ENCODE measurements at regions not wholly inside any gene's neighbourhood (a gene's known extent, or its start where the extent isn't known, plus 50 kb on each side); places are given as distances from the start of the nearest gene placed in this dataset.
"Not testable (repeated sequence)": the region's sequence is repeated elsewhere in the genome, so short reads cannot be mapped to it uniquely, and the experiment has no call there.

DNA sequence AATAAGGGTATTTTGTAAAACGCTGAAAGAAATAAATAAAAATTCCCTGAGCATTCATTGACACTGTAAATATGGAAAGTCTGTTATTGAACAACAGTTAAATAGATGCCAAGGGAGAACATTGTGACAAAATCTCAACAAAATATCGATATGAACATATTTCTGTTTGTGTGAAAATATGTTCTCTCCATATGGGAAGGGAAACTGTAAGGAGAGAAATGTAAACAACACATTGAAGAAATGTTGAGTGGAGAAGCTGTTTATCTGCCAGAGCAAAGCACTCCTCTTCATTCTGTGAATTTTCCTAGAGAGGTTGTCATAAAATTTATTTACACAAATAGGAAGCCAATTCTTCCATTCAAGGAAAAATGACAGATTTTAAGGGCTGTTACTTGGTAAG, 57.1 kb upstream of the EOMES start:
- no peak for DNase-seq (ENCODE audit: low read depth in 2 of 2)

- no peak for DNase-seq (ENCODE audit: low read depth in 2 of 2)
These were observed 67.3 kb upstream of the EOMES start for GRCh38 chr3:27789420-27789819.

GRCh38 chr3:27791956-27792355, 69.8 kb upstream of the EOMES start:
- DNase-seq (ENCODE audit: low read depth in 2 of 2), result no peak

DNA sequence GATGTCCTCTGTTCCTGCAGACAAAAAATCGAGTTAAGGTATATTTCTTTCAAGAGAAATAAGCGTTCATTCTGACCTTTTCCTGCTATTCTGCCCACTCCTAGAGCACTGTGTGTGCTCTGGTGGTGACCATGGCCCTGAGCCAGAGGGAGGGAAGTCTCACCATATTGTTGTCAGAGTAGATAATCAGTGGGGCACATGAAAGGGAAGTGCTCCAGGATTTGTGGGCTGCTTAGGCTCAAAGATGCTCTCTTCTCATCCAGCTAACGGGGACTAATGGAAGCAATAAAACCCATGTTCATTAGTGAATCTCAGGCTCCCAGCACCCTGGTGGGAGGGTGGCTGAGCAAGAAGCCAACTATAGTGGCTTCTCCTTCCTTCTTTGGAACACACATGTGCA, 70.7 kb upstream of the EOMES start:
- no peak for DNase-seq (ENCODE audit: low read depth in 2 of 2)

DNA sequence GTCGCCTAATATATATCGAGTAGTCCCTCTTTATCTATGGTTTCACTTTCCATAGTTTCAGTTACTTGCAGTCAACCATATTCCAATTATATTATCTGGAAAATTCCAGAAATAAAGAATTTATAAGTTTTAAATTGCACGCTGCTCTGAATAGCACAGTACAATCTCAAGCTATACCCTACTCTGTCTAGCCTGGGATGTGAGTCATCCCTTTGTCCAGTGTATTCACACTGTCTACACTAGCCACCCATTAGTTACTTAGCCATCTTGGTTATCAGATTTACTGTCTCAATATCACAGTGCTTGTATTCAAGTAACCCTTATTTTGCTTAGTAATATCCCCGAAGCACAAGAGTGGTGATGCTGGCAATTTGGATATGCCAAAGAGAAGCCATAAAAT, 72.1 kb upstream of the EOMES start:
- no peak for DNase-seq (ENCODE audit: low read depth in 2 of 2)

DNA sequence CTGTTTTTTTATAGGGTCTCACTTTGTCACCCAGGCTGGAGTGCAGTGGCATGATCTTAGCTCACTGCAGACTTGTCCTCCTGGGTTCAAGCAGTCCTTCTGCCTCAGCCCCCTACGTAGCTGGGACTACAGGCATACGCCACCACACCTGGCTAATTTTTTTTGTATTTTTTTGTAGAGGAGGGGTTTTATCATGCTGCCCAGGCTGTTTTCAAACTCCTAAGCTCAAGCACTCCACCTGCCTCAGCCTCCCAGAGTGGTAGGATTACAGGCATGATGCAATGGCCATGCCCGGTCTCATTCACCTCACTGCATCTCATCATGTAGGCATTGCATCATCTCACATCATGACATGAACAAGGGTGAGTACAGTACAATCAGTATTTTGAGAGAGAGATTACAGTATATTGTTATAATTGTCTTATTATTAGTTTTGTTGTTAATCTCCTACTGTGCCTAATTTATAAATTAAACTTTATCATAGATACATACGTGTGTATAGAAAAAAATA, 74.3 kb upstream of the EOMES start:
- no peak for DNase-seq (ENCODE audit: low read depth in 2 of 2)

GRCh38 chr3:27797773-27798172, 75.7 kb upstream of the EOMES start:
- no peak for DNase-seq (ENCODE audit: low read depth in 2 of 2)

DNA sequence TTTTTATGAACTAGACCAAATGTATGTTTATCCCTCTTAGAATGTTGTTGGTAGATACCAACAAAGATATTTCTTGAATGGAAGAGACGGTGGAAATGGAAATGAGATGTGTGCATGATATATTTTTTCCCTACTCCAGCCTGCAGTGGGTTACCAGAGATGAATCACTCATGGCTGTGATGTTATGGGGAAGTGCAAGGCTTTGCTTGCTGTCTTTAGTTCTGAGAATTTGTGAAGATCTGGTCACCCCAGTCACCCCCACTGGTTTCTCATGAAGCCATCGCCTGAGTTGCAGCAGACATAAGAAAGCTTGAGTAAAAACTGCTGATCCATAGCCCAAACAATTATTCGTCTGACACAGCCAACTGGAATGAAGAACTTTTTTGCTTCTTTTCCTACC, 78.1 kb upstream of the EOMES start:
- DNase-seq (ENCODE audit: low read depth in 2 of 2), result no peak

DNA sequence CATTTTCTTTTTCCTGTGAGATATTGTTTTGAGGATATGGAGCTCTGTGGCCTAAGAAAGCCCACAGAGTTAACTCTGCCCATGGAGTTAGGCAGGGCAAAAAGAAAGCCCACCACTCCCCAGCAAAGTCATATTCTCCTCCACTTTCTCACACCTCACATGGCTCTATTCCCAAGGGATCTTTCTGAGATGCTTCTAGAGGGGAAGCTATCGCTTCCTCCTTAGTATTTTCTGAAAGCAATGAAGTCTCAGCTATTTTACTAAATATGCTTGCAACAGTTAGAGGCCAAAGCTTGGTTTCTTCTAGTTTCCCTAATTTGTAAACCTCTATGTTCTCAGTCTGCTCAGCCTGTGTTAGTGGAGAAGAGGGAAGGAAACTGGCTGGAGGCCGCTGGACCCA, 80.3 kb upstream of the EOMES start:
- DNase-seq (ENCODE audit: low read depth in 2 of 2), result no peak

DNA sequence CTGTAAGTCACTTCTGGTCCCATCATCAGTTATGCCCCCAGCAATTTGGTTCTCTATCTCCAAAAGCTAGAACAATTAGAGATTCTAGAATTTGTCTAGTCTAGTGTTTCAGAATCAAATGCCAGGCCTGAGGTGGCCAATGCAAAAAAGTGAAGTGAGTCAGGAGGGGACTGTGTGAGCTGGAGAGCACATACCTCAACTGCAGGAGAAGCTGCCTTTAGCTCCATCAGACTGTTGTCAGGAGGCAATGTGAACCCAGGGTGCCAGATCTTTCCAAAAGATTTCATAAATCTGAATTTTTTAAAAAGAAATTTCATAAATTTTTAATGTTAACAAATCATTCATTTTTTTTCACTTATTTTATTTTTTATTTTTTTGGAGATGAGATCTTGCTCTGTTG, 80.7 kb upstream of the EOMES start:
- no peak for DNase-seq (ENCODE audit: low read depth in 2 of 2)

DNA sequence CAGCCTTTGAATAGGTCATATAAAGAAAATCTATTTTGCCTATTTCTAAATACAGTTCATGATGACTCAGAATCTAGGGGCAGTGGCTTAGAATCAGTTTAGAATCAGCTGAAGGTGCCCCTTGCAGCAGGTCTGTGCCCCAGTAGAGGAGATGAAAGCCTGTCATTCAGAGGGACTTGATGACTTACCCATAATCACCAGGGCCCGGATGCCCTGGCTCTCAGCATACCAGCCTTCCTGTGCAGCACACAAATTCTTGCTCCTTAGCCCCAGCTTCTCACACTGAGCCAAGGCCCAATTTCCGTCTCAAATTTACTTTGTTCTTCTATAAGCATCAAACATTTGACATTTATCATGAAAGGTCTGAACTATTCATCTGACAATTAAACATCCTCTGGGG, 83.2 kb upstream of the EOMES start:
- no peak for DNase-seq (ENCODE audit: low read depth in 2 of 2)

- no peak for DNase-seq (ENCODE audit: low read depth in 2 of 2)
These were observed 91.1 kb upstream of the EOMES start for GRCh38 chr3:27813255-27813654.

GRCh38 chr3:27821609-27822008, 99.5 kb upstream of the EOMES start:
- DNase-seq (ENCODE audit: low read depth in 2 of 2), result not testable (repeated sequence)

- DNase-seq (ENCODE audit: low read depth in 2 of 2), result no peak
These were observed 102.4 kb upstream of the EOMES start for GRCh38 chr3:27824312-27825200.

GRCh38 chr3:27826448-27826847, 104.3 kb upstream of the EOMES start:
- no peak for DNase-seq (ENCODE audit: low read depth in 2 of 2)

DNA sequence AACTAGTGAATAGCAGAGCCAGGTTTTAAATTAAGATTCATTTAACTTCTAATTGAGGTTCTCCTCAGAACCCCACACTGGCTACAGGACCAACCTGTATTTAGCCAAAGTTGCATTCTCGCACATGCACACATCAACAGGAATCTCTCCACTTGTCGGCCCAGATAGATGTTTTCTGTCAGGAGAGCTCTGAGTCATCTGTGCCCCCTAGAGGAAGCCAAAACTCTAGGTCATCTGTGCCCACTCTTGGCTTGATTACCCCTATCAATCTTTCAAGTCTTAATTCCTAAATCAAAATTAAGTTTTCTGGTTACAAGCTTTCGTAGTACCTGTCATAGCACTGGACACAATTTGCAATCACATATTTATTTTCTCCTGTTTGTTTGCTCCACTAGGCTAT, 104.9 kb upstream of the EOMES start:
- DNase-seq (ENCODE audit: low read depth in 2 of 2), result no peak

DNA sequence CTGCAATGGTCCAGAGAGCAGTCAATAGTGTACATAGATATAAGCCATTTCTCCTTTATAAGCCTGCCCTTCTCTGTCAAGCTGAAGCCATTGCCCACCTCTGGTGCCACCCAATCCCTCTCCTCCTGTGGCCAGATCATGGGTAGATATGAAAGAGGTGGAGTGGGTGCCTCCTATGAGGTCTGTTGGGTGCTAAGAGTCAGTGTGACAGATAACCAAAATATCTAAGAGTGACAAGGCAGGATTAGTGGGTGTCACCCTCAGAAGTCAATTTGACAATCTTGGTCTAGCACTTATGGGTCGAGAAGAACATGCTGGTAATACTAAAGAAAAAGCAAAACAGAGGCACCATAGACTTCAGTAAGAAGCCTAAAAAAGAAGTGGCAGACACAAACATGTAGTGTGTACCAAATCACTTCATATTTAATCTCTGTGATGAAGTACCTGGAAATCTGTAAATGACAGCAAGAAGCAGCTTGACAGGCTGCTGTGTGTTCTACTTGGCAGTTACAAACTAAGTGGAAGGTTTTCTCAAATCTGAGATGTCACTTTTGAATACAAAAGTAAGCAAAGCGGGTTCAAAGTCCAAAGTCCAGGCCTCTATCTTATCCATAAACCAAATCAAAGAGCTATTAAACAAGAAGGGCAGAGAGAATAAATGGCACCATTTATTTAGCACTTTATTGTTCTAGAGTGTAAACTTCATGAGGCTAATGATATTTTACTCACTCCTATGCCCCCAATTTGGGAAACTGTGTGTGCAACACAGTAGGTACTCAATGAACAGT, 118.9 kb upstream of the EOMES start:
- no peak for DNase-seq (ENCODE audit: low read depth in 2 of 2)

GRCh38 chr3:27844052-27844675, 122.0 kb upstream of the EOMES start:
- DNase-seq (ENCODE audit: low read depth in 2 of 2), result no peak

DNA sequence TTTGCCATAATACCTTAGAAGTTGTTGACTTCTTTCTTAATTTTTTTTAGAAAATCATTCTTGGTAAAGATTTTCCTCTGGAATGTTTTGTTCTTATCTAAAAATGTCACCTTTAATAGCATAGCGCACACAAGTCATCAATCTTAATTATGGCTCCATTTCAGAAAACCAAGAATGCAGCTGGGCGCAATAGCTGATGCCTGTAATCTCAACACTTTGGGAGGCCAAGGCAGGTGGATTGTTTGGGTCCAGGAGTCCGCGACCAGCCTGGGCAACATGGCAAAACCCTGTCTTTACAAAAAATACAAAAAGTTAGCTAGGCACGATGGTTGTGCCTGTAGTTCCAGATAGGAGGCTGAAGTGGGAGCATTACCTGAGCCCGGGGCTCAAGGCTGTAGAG, 125.6 kb upstream of the EOMES start:
- DNase-seq (ENCODE audit: low read depth in 2 of 2), result no peak

DNA sequence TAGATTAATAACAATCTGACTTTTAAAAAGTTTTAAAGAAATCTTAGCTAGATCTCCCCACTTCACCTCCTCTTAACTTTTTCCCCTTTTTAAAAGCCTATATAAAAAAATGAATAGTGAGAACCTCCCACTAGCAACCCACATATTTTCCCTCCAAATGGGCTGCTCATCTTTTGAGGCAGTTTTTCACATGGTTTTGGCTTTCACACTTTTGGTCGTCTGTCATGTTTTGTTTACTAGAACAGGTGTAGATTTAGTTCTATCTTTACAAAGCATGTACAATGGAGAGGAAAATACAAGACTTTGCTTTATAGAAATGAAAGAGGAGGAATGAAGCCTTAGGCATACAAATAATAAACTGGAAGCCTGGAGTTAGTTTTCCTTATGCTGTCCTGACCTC, 126.7 kb upstream of the EOMES start:
- DNase-seq (ENCODE audit: low read depth in 2 of 2), result no peak

DNA sequence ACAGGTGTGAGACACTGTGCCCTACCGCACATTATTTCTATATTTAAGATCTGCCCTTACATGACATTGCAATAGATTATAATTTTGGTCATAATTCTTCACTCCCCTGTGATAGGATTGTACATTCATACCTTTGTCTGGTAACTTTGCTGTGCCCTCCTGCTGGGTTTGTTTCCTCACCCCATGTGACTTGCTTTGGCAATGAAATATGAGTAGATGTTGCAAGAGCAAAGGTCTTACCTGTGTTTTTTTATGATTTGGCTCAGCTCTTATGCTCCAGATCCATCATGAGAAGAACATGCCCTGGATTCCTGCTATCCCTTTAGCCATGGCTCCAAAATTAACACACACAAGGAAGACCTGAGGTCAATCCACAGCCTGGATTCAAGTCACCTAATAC, 137.7 kb upstream of the EOMES start:
- no peak for DNase-seq (ENCODE audit: low read depth in 2 of 2)

Measured in stimulated activated CD4-positive, alpha-beta T cell treated with anti-CD3 and anti-CD28 coated beads, Interleukin-1b, Interleukin-23, amount 100 ng/mL, for 4 hours (primary cell).